ENCODE measurements at regions not wholly inside any gene's neighbourhood (a gene's known extent, or its start where the extent isn't known, plus 50 kb on each side); places are given as distances from the start of the nearest gene placed in this dataset.

GRCh38 chr13:31045286-31046081 lies 113.0 kb downstream of the TEX26 start:
- no peak overlapping the region for H3K4me3 ChIP-seq (ENCODE audit: low read length)
- H2AFZ ChIP-seq (ENCODE audit: low read depth, low read length), result no peak overlapping the region
- H3K4me2 ChIP-seq (ENCODE audit: low read length), result peak overlapping the region; percentile 23; the same call in 1 of the 2 replicates
- no peaks in the 10 kb centered on the region for H3K9me3 ChIP-seq (ENCODE audit: insufficient read depth, low read length)
- H3K79me2 ChIP-seq (ENCODE audit: low read length), result no peaks in the 10 kb centered on the region
- no peak overlapping the region for H3K9ac ChIP-seq (ENCODE audit: low read length)
- H3K4me1 ChIP-seq (ENCODE audit: low read length), result peaks cover 34% of the 10 kb centered on the region
- H3K27ac ChIP-seq (ENCODE audit: low read length), result no peak overlapping the region
- TF ChIP-seq EZH2phosphoT487 (IDR thresholded peaks at IDR 0.05; ENCODE audit: low read depth) (no peak), CTCF (IDR thresholded peaks at IDR 0.05; ENCODE audit: low read depth, low read length) (no peak)
- peaks cover 94% of the 10 kb centered on the region for H3K27me3 ChIP-seq (ENCODE audit: low read depth, low read length)
- H3K36me3 ChIP-seq (replicated peaks; ENCODE audit: low read depth, low read length), result no peaks in the 10 kb centered on the region
- H4K20me1 ChIP-seq (ENCODE audit: insufficient read depth, low read length), result no peaks in the 10 kb centered on the region

- H3K36me3 ChIP-seq (replicated peaks; ENCODE audit: low read depth, low read length), result no peaks in the 10 kb centered on the region
- H3K9ac ChIP-seq (ENCODE audit: low read length), result no peak overlapping the region
- H3K4me1 ChIP-seq (ENCODE audit: low read length), result peaks cover 41% of the 10 kb centered on the region
- H3K79me2 ChIP-seq (ENCODE audit: low read length), result no peaks in the 10 kb centered on the region
- TF ChIP-seq EZH2phosphoT487 (IDR thresholded peaks at IDR 0.05; ENCODE audit: low read depth) (no peak), CTCF (IDR thresholded peaks at IDR 0.05; ENCODE audit: low read depth, low read length) (peak; percentile 93)
- H3K27me3 ChIP-seq (ENCODE audit: low read depth, low read length), result peaks cover 94% of the 10 kb centered on the region
- no peak overlapping the region for H3K27ac ChIP-seq (ENCODE audit: low read length)
- H3K4me3 ChIP-seq (ENCODE audit: low read length), result peak overlapping the region; percentile 67
- H2AFZ ChIP-seq (ENCODE audit: low read depth, low read length), result no peak overlapping the region
- H3K9me3 ChIP-seq (ENCODE audit: insufficient read depth, low read length), result no peaks in the 10 kb centered on the region
- H3K4me2 ChIP-seq (ENCODE audit: low read length), result peak overlapping the region; percentile 87
- H4K20me1 ChIP-seq (ENCODE audit: insufficient read depth, low read length), result peaks cover 3% of the 10 kb centered on the region; the same call in 1 of the 2 replicates
Measured at GRCh38 chr13:31044364-31045285, 112.2 kb downstream of the TEX26 start.

DNA sequence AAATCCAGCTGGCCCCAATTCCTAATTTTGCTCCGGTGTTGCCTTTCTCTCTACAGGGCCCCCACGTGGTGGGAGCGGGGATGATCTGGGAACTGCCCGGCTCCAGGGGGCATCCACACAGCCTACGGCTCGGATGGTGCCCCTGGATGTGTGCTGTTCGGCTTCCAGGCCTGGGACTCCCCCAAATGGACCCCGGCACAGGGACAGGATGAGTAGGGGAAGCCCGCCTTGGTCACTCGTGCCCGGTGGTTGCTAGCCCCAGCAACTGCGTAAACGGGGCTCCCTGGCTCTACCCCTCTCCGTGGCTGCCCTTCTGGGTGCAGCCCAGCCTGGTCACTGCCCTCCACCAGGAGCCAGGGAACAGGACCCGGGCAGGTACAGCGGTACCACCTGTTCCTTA lies 111.5 kb downstream of the TEX26 start:
- Histone ChIP-seq H3K9me3 (ENCODE audit: insufficient read depth, low read length) (no peaks in the 10 kb centered on the region), H3K9ac (ENCODE audit: low read length) (no peak overlapping the region), H3K4me2 (ENCODE audit: low read length) (peak overlapping the region; percentile 87), H3K4me1 (ENCODE audit: low read length) (peaks cover 48% of the 10 kb centered on the region), H3K36me3 (replicated peaks; ENCODE audit: low read depth, low read length) (no peaks in the 10 kb centered on the region), H3K4me3 (ENCODE audit: low read length) (peak overlapping the region; percentile 67), H3K79me2 (ENCODE audit: low read length) (no peaks in the 10 kb centered on the region), H3K27me3 (ENCODE audit: low read depth, low read length) (peaks cover 93% of the 10 kb centered on the region), H4K20me1 (ENCODE audit: insufficient read depth, low read length) (peaks cover 7% of the 10 kb centered on the region; the same call in 1 of the 2 replicates), H2AFZ (ENCODE audit: low read depth, low read length) (no peak overlapping the region), H3K27ac (ENCODE audit: low read length) (no peak overlapping the region)
- TF ChIP-seq CTCF (IDR thresholded peaks at IDR 0.05; ENCODE audit: low read depth, low read length) (peak; percentile 35; the same call in 1 of the 2 replicates), EZH2phosphoT487 (IDR thresholded peaks at IDR 0.05; ENCODE audit: low read depth) (no peak)

All from OCI-LY3 (cell line).